Inflammatory macrophage (primary cell): ENCODE measurements at regions not wholly inside any gene's neighbourhood (a gene's known extent, or its start where the extent isn't known, plus 50 kb on each side); places are given as distances from the start of the nearest gene placed in this dataset.
A peak's percentile ranks its signal among the peaks of the same experiment; 100 is the strongest.

Experiments used
- DNase-seq, 2 donors: peaks; one replicate each; pipeline ENCODE4 v3.0.0-alpha.2; 2020 to 2022

DNA sequence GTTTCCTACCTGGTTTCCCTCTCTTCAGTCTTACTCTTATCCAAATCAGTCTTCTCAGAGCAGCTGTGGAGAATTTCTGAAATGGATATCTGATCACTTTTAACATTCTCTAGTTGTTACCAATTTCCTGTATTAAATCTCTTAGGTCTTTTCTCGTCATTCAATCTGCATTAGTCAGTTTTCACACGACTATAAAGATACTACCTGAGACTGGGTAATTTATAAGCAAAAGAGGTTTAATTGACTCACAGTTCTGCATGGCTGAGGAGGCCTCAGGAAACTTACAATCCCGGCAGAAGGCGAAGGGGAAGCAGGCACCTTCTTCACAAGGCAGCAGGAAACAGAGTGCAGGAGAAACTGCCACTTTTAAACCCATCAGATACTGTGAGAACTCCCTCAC is 444.8 kb downstream of the GATA3 start:
- DNase-seq, result no peak

DNA sequence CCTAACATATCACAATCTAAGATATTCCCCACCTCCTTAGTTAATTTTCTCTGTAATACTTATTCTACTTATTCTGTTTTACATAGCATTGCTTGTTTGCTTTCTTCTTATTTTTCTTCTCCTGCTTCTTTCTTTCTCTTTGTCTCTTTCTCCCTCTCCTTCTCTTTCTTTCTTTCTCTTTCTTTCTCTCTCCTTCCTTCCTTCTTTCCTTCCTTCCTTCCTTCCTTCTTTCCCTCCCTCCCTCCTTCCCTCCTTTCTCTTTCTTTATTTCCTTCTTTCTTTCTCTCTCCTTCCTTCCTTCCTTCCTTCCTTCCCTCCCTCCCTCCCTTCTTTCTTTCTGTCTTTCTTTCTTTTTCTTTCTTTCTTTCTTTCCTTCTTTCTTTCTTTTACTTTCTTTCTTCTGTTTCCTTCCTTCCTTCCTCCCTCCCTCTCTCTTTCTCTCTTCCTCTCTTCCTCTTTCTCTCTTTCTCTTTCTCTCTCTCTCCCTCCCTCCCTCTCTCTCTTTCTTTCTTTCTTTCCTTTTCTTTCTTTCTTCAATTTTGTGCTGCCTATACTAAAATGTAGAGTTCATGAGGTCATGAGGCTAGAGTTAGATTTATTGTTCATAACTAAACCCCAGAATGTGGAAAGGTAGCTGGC is 445.4 kb downstream of the GATA3 start:
- no peak for DNase-seq

GRCh38 chr10:8502573-8502972 is 448.1 kb downstream of the GATA3 start:
- DNase-seq, result no peak

DNA sequence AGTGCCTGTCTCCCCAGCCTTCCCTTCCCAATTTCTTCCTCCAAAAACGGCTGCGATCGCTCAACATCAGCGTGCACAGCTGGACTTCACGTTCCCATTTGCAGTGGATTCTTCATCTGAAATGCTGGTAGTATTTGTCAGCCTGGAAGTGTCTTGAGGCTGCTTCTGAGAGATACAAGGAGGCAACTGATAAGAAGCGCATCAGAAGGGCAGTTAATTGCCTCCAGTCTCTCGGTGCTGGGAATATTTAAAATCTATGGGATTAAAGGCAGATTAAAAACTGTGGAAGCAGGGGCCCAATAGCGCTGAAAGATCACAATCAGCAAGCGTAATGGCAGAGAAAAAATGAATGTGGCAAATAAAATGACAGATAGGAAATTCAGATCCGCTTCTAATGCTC is 450.0 kb downstream of the GATA3 start:
- DNase-seq, result no peak

GRCh38 chr10:8507156-8507555 is 452.7 kb downstream of the GATA3 start:
- no peak for DNase-seq

- no peak for DNase-seq
These were observed 454.4 kb downstream of the GATA3 start for GRCh38 chr10:8508882-8509281.

GRCh38 chr10:8510471-8510870 is 456.0 kb downstream of the GATA3 start:
- DNase-seq, result no peak

GRCh38 chr10:8511026-8511425 is 456.5 kb downstream of the GATA3 start:
- no peak for DNase-seq

GRCh38 chr10:8513155-8514147 is 459.0 kb downstream of the GATA3 start:
- no peak for DNase-seq

DNA sequence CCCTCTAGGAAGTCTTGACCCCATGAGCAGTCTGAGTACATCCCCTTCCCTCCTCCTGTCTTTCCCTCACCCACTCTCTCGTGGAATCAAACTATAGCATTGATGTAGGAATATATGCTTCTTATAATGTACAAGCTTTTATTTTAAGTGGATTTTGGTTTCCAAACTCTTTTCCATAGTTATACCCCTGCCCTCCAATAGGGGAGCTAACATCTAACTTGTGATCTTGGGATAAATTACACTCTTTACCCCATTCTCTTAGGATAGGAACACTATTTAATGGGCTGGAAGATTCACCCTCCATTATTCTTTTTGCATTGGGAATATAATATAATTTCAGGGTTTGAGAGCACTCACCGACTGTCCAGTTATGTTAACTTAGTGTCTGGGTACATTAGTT is 465.9 kb downstream of the GATA3 start:
- no peak for DNase-seq

DNA sequence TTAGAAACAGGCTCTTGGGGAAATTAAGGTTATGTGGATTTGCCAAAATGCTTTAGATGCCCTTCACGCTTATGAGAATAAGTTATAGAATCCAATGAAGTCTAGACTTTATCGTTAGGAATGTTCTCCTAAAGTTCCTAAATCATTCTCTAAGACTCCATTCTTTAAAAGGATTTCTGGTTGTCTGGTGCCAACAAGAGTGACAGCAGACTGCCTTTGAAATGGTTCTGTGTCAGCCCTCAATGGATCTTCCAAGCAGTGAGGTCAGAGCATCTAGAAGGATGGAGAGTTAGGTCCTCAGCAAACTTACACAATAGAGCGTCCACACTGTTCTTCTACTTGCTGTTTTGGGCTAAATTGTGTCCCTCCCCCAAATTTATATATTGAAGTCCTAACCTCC is 473.3 kb downstream of the GATA3 start:
- DNase-seq, result no peak

DNA sequence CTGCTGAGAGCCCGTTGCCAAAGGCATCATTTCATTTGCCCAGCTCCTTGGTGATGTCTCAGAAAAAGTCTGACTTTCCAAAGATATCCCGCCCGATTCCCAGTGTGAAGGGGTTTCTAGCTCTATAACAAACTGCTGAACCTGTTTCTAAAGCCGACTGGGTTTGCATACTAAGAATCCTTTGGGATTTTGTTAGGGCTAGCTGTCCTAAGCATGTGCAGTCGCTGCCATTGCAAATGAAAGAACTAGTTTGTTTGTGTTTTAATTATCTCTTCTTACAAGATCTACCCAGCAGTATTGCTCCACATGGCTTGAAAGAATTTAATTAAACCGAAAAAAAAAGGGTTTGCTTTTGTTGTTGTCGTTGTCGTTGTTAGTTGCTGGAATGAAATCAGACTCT is 476.6 kb downstream of the GATA3 start:
- no peak for DNase-seq

DNA sequence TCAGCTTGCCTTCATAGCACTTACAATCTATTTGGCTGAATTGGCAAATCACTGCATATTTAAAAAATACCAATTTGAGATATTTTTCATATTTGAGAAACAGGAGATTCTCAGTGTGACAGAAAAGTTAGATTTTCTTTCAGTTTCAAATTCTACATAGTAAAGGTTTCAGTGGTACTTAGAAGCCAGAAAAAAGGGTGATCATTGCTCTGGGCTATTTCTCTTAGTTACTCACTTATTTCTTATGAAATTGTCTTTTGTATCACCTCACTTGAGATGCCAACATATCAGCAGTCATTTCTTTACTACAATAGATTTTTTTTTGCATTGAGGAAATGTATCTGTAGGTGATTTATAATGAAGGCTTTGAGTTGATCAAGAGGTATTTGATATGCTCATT is 478.2 kb downstream of the GATA3 start:
- no peak for DNase-seq

DNA sequence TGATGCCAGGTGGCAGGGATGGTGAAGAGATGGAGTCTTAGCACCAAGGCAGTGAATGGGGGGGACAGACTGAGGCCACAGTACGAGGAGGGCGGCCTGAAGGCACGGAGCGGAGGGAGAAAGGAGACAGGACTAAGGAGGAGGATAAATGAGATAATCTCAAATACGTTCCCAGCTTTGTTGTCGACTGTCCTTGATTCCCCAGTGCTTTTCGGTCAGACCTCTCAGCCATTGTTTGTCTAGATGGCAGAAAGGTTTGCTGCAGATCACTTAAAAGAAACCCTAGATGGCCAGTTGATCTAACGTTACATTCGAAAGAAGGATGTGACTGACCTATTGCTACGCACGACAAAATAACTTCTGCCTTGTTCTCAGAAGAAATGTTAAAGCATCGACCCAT is 479.0 kb downstream of the GATA3 start:
- DNase-seq, result no peak

DNA sequence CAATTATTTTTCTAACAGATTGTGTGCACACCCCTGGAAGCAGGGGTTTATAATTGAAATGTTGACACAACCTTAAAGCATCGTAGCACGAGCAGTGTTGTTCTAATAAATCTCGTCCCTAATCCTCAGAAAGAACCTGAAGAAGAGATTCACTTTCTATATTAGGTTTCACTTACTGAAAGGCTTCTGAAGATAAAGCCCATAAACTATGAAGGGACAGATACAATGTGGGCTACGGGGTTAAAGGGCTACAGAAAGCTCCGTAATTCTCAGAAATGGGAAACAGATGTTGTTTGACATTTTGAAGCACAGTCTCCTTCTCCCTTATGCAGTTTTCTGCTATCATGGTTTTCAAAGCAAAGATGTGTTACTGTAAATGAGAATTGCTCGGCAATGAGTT is 479.6 kb downstream of the GATA3 start:
- DNase-seq, result no peak

DNA sequence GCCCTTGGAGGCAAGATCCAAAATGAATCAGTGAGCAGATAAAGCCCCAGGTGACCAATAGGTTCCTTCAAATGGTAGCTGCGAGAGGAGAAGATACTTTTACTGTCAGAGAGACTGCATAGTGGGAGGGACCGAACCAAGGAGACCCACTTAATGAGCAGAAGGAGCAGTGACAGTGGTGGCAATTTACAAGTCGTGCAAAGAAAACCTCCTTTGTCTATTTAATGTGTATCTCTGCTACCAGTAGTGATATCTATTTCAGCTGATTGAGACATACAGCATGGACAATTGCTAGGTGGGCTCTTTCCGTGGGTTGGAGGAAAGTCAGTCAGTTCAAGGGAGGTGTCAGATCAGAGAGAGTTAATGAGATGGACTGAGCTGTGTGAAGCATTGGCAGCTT is 480.4 kb downstream of the GATA3 start:
- DNase-seq, result no peak

DNA sequence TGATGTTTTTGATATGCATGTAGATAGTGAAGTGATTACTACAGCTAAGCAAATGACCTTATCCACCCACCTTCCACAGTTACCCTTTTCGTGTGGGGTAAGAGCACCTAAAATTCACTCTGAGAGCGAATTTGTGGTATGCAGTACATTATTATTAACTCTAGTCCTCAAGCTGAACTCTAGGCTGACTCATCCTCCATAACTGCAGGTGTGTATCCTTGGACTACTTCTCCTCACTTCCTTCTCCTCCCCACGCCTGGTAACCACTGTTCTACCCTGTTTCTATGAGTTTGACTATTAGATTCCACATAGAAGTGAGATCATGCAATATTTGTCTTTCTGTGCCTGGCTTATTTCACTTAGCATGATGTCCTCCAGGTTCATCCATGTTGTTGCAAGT is 484.6 kb downstream of the GATA3 start:
- DNase-seq, result no peak

- peak in 1 of 2 donors; percentile 9 for DNase-seq
These were observed 489.0 kb downstream of the GATA3 start for GRCh38 chr10:8543361-8544056.

DNA sequence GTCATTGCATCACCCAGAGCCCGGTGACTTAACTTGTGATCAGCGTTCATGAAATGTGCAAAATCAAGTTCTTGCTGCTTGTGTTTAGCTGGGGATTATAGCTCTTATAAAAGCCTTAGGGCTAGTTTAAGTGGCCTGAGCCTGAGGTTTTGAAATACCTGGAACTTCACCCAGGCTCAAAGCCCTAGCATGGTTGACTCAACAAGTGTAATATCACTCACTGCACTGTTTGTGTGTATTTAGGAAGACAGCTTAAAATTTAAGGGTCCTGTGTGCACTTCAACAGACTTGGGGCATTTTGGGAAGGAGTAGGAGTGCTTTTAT is 489.5 kb downstream of the GATA3 start:
- DNase-seq, result no peak

- DNase-seq, result no peak
These were observed 490.0 kb downstream of the GATA3 start for GRCh38 chr10:8544500-8544899.

DNA sequence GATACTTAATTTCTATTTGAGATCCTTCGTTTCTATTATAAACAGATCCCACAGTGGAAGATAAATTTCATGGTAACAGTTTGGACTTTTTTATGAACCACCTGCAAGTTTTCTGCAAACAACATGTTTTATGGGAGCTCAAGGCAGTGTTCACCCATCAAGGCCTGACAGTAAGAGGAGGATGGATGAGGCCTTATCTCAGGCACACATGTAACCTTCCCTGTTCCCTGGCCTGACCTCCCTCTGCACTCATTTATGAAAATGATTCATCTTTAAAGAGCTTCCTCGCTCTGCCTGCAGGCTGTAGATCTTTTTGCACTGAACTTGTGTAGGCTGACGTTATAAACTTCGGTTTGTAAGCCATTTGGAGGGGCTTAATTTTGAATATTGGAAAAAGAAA is 500.1 kb downstream of the GATA3 start:
- DNase-seq, result no peak

- no peak for DNase-seq
These were observed 501.8 kb downstream of the GATA3 start for GRCh38 chr10:8556321-8556720.

GRCh38 chr10:8563478-8563877 is 509.0 kb downstream of the GATA3 start:
- DNase-seq, result no peak

DNA sequence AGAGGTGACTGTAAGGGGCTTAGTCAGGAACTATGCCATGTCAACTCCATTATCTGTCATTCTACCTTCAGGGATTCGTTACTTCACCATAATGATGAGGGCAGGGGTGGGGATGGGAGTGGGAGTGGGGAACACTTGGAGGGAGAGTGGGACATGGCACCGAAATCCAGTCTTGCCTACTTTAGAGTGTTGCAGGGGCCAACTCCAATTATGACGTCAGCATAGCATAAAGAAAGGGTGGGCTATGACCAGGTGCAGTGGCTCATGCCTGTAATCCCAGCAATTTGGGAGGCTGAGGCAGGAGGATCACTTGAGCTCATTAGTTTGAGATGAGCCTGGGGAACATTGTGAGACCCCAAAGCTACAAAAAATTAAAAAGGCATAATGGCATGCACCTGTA is 512.2 kb downstream of the GATA3 start:
- DNase-seq, result no peak
